Nephron (organoid): ENCODE measurements at regions not wholly inside any gene's neighbourhood (a gene's known extent, or its start where the extent isn't known, plus 50 kb on each side); places are given as distances from the start of the nearest gene placed in this dataset.
A peak's percentile ranks its signal among the peaks of the same experiment; 100 is the strongest.
"Not testable (repeated sequence)": the region's sequence is repeated elsewhere in the genome, so short reads cannot be mapped to it uniquely, and the experiment has no call there.

Experiments used
- H3K27ac Mint-ChIP-seq, 3 experiments: 2 replicates each; pipeline ENCODE4 v1.8.0; 2020; ENCODE audit warnings: mixed read lengths in 3 of 3, mild to moderate bottlenecking in 2 of 3, moderate library complexity in 1 of 3
- H3K27me3 Mint-ChIP-seq: 2 replicates; pipeline ENCODE4 v1.8.0; 2021; ENCODE audit warnings: low read depth, mild to moderate bottlenecking, moderate library complexity, mixed read lengths
- H3K36me3 Mint-ChIP-seq: 2 replicates; pipeline ENCODE4 v1.8.0; 2020; ENCODE audit warnings: low read depth, mixed read lengths
- H3K4me1 Mint-ChIP-seq: 2 replicates; pipeline ENCODE4 v1.8.0; 2020; ENCODE audit warnings: mixed read lengths
- H3K4me3 Mint-ChIP-seq, 3 experiments: 2 replicates each; pipeline ENCODE4 v1.8.0; 2020; ENCODE audit warnings: mild to moderate bottlenecking in 3 of 3, mixed read lengths in 3 of 3, moderate library complexity in 2 of 3
- H3K9me3 Mint-ChIP-seq: 2 replicates; pipeline ENCODE4 v1.8.0; 2020; ENCODE audit warnings: mixed read lengths
- CTCF ChIP-seq, 3 experiments: fragments of 200-600 bp; sonication (generic); IDR thresholded peaks; one replicate each; pipeline ENCODE4 v1.5.0; 2021; ENCODE audit warnings: antibody characterized with exemption in 3 of 3; ENCODE audit not compliant: unreplicated experiment in 3 of 3

DNA sequence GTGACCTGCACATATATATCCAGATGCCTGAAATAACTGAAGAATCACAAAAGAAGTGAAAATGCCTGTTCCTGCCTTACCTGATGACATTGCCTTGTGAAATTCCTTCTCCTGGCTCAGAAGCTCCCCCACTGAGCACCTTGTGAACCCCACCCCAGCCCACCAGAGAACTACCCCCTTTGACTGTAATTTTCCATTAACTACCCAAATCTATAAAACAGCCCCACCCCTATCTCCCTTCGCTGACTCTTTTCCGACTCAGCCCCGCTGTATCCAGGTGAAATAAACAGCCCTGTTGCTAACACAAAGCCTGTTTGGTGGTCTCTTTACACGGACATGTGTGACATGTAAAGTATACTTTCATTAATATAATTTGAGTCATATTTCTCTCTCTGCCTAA lies 320.3 kb upstream of the TECRL start:
- Mint-ChIP-seq H3K4me3 (no peak overlapping the region), H3K36me3 (no peaks in the 10 kb centered on the region), H3K9me3 (peaks cover 11% of the 10 kb centered on the region), H3K27ac (no peak overlapping the region), H3K27me3 (no peaks in the 10 kb centered on the region), H3K4me1 (peaks cover 11% of the 10 kb centered on the region)
- no peak for TF ChIP-seq CTCF (IDR thresholded peaks at IDR 0.05; ENCODE audit: unreplicated experiment in 3 of 3)

- peaks cover 11% of the 10 kb centered on the region for H3K4me1 Mint-ChIP-seq
- H3K27ac Mint-ChIP-seq, result peak overlapping the region in 2 of 3 experiments; percentile 47 to 50
- peaks cover 11% of the 10 kb centered on the region for H3K9me3 Mint-ChIP-seq
- H3K36me3 Mint-ChIP-seq, result no peaks in the 10 kb centered on the region
- H3K27me3 Mint-ChIP-seq, result no peaks in the 10 kb centered on the region
- no peak overlapping the region for H3K4me3 Mint-ChIP-seq
- TF ChIP-seq CTCF (IDR thresholded peaks at IDR 0.05; ENCODE audit: unreplicated experiment in 3 of 3), result no peak
These were observed 318.7 kb upstream of the TECRL start for GRCh38 chr4:64727960-64728359.

DNA sequence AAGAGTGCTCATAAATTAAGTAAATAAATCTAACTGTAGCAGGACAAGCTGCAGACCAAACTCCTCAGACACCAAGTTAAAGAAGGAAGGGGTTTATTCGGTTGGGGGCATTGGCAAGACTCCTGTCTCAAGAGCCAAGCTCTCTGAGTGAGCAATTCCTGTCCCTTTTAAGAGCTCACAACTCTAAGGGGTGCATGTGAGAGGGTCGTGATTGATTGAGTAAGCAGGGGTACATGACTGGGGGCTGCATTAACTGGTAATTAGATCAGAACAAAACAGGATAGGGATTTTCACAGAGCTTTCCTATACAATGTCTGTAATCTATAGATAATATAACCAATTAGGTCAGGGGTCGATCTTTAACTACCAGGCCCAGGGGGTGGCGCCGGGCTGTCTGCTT lies 318.1 kb upstream of the TECRL start:
- not testable (repeated sequence) for H3K4me3 Mint-ChIP-seq, H3K27me3 Mint-ChIP-seq, H3K9me3 Mint-ChIP-seq, H3K36me3 Mint-ChIP-seq
- Mint-ChIP-seq H3K4me1 (peaks cover 11% of the 10 kb centered on the region), H3K27ac (peak overlapping the region in 1 of 3 experiments; percentile 50)

DNA sequence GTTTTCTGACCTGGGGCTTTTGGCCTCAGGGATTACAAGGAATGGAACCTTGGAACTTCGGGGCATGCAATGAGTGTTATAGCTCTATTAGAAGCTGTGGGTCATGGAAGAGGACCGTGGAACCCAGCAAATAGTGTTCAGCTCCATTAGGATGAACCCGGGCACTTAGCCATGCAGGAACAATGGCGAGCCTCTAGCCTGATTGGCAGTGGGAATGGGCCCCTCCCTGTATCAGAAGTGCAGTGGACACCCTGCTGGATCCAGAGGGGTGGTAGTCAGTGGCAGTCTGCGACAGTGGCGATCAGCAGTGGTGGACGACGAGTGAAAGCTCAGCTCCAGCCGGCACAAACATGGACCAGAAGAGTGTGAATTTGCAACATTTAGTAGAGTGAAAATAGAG lies 315.4 kb upstream of the TECRL start:
- H3K9me3 Mint-ChIP-seq, result peaks cover 3% of the 10 kb centered on the region
- no peaks in the 10 kb centered on the region for H3K36me3 Mint-ChIP-seq
- no peak for TF ChIP-seq CTCF (IDR thresholded peaks at IDR 0.05; ENCODE audit: unreplicated experiment in 3 of 3)
- H3K27me3 Mint-ChIP-seq, result no peaks in the 10 kb centered on the region
- H3K4me1 Mint-ChIP-seq, result peaks cover 11% of the 10 kb centered on the region
- H3K27ac Mint-ChIP-seq, result no peak overlapping the region
- no peak overlapping the region for H3K4me3 Mint-ChIP-seq

GRCh38 chr4:64721106-64721505 lies 311.9 kb upstream of the TECRL start:
- no peaks in the 10 kb centered on the region for H3K36me3 Mint-ChIP-seq
- no peaks in the 10 kb centered on the region for H3K27me3 Mint-ChIP-seq
- no peaks in the 10 kb centered on the region for H3K9me3 Mint-ChIP-seq
- H3K27ac Mint-ChIP-seq, result no peak overlapping the region
- no peak for TF ChIP-seq CTCF (IDR thresholded peaks at IDR 0.05; ENCODE audit: unreplicated experiment in 3 of 3)
- no peak overlapping the region for H3K4me3 Mint-ChIP-seq
- H3K4me1 Mint-ChIP-seq, result no peaks in the 10 kb centered on the region

DNA sequence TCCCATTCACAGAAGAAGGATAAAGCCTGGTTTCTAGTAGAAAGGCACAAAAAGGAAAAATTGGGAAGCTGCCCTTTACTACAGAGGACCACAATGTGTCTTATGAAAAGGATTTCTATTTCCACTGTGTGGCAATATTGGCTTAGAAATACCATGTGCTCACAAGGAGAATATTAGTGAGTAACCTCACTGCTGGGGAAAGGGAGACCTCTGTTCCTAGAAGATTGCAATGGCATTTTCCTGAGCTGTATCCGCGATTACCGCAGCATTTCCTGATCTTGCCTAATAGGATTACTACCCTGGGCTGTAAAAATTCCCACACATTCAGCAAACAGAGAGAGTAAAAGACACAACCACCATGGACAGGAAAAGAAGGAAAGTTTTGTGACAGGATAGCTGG lies 308.8 kb upstream of the TECRL start:
- Mint-ChIP-seq H3K27me3 (no peaks in the 10 kb centered on the region), H3K36me3 (no peaks in the 10 kb centered on the region), H3K4me1 (no peaks in the 10 kb centered on the region), H3K9me3 (no peaks in the 10 kb centered on the region), H3K4me3 (no peak overlapping the region), H3K27ac (no peak overlapping the region)
- no peak for TF ChIP-seq CTCF (IDR thresholded peaks at IDR 0.05; ENCODE audit: unreplicated experiment in 3 of 3)
